ENCODE measurements at regions not wholly inside any gene's neighbourhood (a gene's known extent, or its start where the extent isn't known, plus 50 kb on each side); places are given as distances from the start of the nearest gene placed in this dataset.

GRCh38 chrX:97898798-97899197 is 1015.1 kb downstream of the RPA4 start:
- TF ChIP-seq CTCF (conservative IDR thresholded peaks at IDR 0.05; ENCODE audit: low read depth, low read length): no peak
- no peak for TF ChIP-seq EZH2 (IDR thresholded peaks at IDR 0.05; ENCODE audit: borderline replicate concordance, low read depth, low read length, poor library complexity, severe bottlenecking)
